NCI-H2171 treated with DMSO at 0.1 percent for 48 hours (cell line): ENCODE measurements at regions not wholly inside any gene's neighbourhood (a gene's known extent, or its start where the extent isn't known, plus 50 kb on each side); places are given as distances from the start of the nearest gene placed in this dataset.

Experiments used
- DNase-seq: peaks from one replicate; lab custom pipeline; 2025; lab: John Stamatoyannopoulos, UW

GRCh38 chr2:19201911-19202462, 156.4 kb downstream of the OSR1 start:
- peak; percentile 73 for DNase-seq

- no peak for DNase-seq
Observed at GRCh38 chr2:19198381-19198780, 160.0 kb downstream of the OSR1 start.

- peak; percentile 36 for DNase-seq
Observed at GRCh38 chr2:19195661-19196060, 162.8 kb downstream of the OSR1 start.

GRCh38 chr2:19189391-19189790, 169.0 kb downstream of the OSR1 start:
- no peak for DNase-seq

DNA sequence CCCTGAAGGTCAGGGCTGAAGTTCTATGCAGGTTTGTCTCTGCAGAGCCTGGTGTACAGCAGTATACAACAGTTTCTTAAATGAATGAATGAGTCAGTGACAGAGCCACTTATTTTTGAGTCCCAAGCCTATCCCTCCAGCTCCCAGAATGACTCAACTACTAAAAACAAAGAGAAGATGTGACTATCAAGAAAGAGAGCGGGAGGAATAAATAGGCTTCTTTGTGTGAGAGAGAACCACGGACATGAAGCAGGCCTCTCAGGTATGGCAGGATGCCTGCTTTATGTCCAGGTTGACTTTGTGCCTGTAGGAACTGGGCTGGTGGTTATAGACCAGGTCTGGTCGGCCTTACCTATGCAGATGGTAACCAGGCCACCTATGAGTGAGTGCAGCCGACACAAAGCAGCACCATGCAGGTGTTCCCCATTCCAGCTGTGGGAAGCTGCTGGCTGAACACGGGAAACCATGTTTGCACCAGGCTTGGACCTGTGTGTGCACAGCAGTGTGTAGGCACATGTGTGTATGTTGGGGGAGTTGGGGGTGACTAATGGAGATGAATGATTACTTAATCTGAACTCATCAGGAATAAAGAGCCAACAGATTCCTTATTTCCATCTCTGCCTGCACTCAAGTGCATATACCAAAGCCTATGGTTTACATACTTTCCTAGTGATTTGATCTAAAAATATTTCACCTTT, 171.0 kb downstream of the OSR1 start:
- no peak for DNase-seq

DNA sequence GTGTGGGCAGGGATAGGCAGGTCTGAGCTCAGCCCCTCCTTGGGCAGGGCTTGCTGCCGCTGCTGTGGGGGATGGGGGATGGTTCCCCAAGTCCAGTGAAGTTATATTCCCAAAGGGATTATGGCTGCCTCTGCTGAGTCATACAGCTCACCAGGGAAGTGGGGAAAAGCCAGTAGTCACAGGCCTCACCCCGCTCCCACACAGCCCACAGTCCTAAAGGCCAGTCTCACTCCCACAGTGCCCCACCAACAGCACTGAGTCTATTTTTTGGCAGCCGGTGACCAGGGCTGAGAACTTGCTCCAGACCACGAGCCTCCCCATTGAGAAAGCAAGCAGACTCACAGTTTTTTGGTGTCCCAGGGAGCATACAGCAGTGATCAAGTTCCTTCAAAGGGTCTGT, 173.3 kb downstream of the OSR1 start:
- no peak for DNase-seq

DNA sequence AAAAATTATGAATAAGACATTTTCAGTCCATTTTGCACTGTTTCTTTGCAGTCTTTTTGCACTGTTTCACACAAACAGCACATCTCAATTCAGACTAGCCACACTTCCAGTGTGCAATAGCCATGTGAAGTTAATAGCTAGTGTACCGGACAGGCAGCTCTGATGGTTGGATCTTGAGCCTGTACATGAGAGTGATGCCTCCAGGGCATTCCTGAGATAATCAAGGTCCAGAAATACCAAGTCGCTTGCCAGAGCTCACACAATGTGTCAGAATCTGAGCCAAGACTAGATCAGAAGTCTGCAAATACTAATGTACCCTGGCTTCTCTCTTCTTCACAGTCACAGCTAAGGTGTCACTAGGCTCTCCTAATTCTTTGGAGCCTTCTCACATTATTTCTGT, 180.2 kb downstream of the OSR1 start:
- no peak for DNase-seq

- peak; percentile 59 for DNase-seq
Observed at GRCh38 chr2:19176977-19177376, 181.4 kb downstream of the OSR1 start.

- DNase-seq: no peak
Observed at GRCh38 chr2:19176172-19176852, 182.1 kb downstream of the OSR1 start.

DNA sequence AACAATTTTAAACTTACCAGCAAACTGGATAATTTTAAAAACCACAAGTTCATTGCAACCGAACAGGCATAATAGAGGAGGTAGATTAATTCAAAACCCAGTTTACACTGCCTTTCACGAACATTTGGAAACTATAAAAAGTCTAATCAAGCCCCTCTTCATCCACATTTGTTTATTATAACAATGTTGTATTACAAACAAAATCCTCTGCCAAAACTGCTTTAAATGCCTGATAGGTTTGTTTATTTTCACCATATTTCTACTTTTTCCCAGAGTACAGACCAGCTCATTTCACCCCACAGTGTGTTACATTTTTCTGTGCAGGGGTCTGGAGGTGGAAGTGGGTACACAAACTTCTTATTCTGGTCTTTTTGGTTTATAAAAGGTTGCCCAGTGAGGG, 184.2 kb downstream of the OSR1 start:
- DNase-seq: no peak

- no peak for DNase-seq
Observed at GRCh38 chr2:19171409-19171808, 187.0 kb downstream of the OSR1 start.

DNA sequence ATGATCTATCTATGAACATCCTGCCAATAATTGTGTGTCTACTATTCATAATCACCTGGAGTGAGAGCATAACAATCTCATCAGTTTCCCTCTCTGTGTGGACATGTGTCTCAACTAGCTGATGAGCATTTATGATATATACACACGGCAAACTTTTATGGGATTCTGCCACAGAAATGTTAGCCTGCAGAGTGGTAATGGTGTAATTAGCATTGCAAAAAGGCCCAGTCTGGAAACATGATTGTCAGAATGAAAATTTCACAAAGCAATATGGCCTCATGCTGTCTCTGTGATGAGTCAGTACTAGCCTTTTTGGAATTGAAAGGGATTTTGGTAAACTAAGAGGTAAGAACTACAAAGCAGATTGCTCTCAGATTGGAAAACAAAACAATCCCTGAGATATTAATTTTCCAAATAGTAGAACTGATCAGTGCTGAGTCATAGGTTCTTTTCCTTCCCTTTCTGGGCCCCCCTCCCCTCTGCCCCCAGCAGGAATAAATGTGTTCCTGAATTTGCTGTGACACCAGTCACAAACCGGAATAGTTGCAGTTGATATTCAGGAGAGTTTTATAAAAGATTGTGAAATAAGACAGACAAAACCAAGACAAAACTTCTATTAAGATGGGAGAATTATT, 189.2 kb downstream of the OSR1 start:
- DNase-seq: no peak

- DNase-seq: peak; percentile 75
Observed at GRCh38 chr2:19164099-19164498, 194.3 kb downstream of the OSR1 start.

GRCh38 chr2:19158896-19159295, 199.5 kb downstream of the OSR1 start:
- DNase-seq: peak; percentile 16

- DNase-seq: no peak
Observed at GRCh38 chr2:19158211-19158610, 200.2 kb downstream of the OSR1 start.

DNA sequence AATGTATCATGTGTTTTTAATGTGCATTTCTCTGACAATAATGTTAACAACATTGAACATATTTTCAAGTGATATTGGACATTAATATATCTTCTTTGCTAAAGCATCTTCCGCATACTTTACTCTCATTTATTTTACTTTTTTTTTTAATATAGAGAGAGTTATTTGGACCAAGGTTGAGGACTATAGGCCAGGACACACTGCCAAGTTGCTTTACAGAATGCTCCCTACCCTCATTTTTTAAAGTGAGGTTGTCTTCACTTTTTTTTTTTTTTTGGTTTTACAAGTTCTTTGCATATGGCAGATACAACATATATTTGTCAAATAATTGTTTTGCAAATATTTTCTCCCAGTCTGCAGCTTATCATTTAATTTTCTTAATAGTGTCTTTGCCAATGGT, 201.8 kb downstream of the OSR1 start:
- DNase-seq: no peak

GRCh38 chr2:19150726-19151125, 207.7 kb downstream of the OSR1 start:
- DNase-seq: no peak

- DNase-seq: no peak
Observed at GRCh38 chr2:19146867-19147266, 211.6 kb downstream of the OSR1 start.

DNA sequence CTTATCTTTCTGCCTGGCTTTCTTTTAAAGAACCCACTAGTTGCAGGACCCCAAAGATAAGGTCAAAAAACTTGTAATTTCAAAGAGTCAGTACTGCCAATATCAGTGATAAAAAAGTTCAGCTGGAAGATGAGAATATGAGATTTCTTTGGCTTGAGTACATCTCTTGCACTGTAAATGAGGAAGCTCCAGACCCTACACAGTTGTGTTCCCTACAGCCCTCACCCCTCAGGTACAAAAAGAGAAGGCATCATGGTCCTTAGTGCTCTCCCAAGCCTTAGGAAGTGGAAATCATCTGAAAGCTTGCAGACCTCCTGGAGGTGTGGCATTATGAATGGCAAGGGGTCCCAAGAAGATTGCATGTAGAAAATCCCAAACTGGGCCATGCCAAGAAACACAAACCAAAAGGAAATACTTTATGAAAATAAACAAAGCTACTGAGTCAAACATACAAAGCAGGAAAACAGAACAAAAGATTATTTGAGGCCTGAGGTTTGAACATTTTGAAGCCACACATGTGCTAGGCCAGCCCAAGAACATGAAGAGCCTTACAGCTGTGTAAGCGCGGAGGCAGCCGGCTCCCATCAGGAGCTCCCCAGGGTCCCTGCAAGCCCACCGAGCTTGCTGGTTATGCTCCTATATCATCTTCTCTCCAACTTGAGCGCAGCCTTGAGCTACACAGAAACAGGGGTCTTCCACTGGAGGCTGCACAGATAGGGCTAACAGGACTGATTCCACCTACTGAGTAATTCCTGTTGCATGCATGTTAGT, 217.0 kb downstream of the OSR1 start:
- no peak for DNase-seq

GRCh38 chr2:19140463-19141208, 217.8 kb downstream of the OSR1 start:
- no peak for DNase-seq

DNA sequence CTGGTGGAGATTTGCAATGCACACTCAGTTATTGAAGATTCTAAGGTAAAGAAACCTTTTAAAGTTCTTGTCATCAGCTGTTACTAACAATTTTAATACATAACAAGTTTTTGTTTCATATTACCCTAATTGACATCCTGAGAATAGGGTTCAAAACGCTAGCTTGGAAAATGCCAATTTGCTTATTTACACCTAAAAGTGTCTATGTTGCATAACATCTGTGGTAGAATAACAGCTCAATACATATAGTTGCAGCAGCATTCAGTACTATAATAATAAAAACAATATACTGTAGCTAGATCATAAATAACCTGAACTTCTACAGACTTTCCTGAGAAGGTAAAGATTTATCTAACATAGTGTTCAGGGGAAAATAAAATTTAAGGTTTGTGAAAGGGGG, 219.0 kb downstream of the OSR1 start:
- DNase-seq: no peak
